ENCODE measurements at regions not wholly inside any gene's neighbourhood (a gene's known extent, or its start where the extent isn't known, plus 50 kb on each side); places are given as distances from the start of the nearest gene placed in this dataset.
"Not testable (repeated sequence)": the region's sequence is repeated elsewhere in the genome, so short reads cannot be mapped to it uniquely, and the experiment has no call there.

DNA sequence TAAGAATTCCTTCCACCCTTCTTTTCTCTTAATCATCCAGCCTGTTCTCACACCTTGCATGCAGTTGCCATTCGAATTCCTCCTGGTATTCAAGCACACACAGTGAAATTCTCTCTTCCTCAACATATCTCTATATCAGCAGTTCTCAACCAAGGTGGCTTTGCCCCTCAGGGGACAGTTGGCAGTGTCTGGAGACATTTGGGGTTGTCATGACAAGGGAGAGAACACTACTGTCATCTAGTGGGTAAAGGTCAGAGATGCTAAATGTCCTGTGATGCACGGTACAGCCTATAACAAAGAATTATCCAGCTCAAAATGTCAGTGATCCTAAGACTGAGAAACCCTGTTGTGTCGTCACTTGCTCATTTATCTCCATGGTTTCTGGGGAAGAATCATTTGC lies 94.8 kb upstream of the CPHXL start:
- Histone ChIP-seq H3K36me3 (no peaks in the 10 kb centered on the region), H3K27ac (no peak overlapping the region), H3K9me3 (no peaks in the 10 kb centered on the region), H3K4me1 (no peaks in the 10 kb centered on the region), H3K27me3 (no peaks in the 10 kb centered on the region), H3K4me3 (no peak overlapping the region)
- 59 to 68% methylated on average over 3 of the region's 3 CpGs for WGBS, 2 donors (ENCODE audit: low coverage in 1 of 2)
- intact Hi-C loops (cut with DNase I; ENCODE audit: low total_unique reads) (no loop called here), in situ Hi-C loops (cut with MboI; ENCODE audit: low pct_ligation_motif_present in 1 of 4, low pct_unique_long_range_greater_than_20kb in 1 of 4, low sequenced_read_pairs in 3 of 4) (no loop called here)
- no peak for DNase-seq
- no peak for TF ChIP-seq POLR2AphosphoS5 (IDR thresholded peaks at IDR 0.05)

DNA sequence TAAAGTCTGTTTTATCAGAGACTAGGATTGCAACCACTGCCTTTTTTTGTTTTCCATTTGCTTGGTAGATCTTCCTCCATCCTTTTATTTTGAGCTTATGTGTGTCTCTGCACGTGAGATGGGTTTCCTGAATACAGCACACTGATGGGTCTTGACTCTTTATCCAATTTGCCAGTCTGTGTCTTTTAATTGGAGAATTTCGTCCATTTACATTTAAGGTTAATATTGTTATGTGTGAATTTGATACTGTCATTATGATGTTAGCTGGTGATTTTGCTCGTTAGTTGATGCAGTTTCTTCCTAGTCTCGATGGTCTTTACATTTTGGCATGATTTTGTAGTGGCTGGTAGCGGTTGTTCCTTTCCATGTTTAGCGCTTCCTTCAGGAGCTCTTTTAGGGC lies 99.5 kb upstream of the CPHXL start:
- 71 to 81% methylated on average over 4 to 6 of the region's 6 CpGs for WGBS, 2 donors (ENCODE audit: low coverage in 1 of 2)
- H3K4me3 ChIP-seq; H3K36me3 ChIP-seq; H3K27me3 ChIP-seq; in situ Hi-C loops (cut with MboI; ENCODE audit: low pct_ligation_motif_present in 1 of 4, low pct_unique_long_range_greater_than_20kb in 1 of 4, low sequenced_read_pairs in 3 of 4); DNase-seq; H3K27ac ChIP-seq; H3K4me1 ChIP-seq; H3K9me3 ChIP-seq: not testable (repeated sequence)
- intact Hi-C loops (cut with DNase I; ENCODE audit: low total_unique reads) = loop anchor here (5.0 kb wide), 1 partner anchor 1602 kb away; no protein-coding TSS in a partner anchor

DNA sequence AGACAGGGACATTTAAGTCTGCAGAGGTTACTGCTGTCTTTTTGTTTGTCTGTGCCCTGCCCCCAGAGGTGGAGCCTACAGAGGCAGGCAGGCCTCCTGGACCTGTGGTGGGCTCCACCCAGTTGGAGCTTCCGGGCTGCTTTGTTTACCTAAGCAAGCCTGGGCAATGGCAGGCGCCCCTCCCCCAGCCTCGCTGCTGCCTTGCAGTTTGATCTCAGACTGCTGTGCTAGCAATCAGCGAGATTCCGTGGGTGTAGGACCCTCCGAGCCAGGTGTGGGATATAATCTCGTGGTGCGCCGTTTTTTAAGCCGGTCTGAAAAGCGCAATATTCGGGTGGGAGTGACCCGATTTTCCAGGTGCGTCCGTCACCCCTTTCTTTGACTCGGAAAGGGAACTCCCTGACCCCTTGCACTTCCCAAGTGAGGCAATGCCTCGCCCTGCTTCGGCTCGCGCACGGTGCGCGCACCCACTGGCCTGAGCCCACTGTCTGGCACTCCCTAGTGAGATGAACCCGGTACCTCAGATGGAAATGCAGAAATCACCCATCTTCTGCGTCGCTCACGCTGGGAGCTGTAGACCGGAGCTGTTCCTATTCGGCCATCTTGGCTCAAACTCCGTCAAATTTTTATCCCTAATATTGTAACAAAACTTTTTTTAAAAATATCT lies 101.2 kb upstream of the CPHXL start:
- H3K4me1 ChIP-seq; DNase-seq; H3K9me3 ChIP-seq; H3K27me3 ChIP-seq; H3K36me3 ChIP-seq; H3K4me3 ChIP-seq; in situ Hi-C loops (cut with MboI; ENCODE audit: low pct_ligation_motif_present in 1 of 4, low pct_unique_long_range_greater_than_20kb in 1 of 4, low sequenced_read_pairs in 3 of 4); H3K27ac ChIP-seq: not testable (repeated sequence)
- 90% methylated on average over 11 of the region's 30 CpGs; no CpG with 5 or more reads in 1 of the 2 donors for WGBS, 2 donors (ENCODE audit: low coverage in 1 of 2)
- intact Hi-C loops (cut with DNase I; ENCODE audit: low total_unique reads) = loop anchor here (5.0 kb wide), 1 partner anchor 1600 kb away; no protein-coding TSS in a partner anchor

DNA sequence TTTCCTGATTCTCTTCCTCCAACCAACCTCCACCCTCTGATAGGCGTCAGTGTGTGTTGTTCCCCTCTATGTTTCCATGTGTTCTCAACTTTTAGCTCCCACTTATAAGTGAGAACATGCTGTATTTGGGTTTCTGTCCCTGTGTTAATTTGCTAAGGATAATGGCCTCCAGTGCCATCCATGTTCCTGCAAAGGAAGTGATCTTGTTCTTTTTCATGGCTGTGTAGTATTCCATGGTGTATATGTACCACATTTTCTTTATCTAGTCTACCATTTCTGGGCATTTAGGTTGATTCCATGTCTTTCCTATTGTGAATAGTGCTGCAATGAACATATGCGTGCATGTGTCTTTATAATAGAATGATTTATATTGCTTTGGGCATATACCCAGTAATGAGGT lies 107.1 kb upstream of the CPHXL start:
- H3K4me1 ChIP-seq; DNase-seq; H3K27ac ChIP-seq; H3K4me3 ChIP-seq; H3K36me3 ChIP-seq; intact Hi-C loops (cut with DNase I; ENCODE audit: low total_unique reads); H3K9me3 ChIP-seq; H3K27me3 ChIP-seq; in situ Hi-C loops (cut with MboI; ENCODE audit: low pct_ligation_motif_present in 1 of 4, low pct_unique_long_range_greater_than_20kb in 1 of 4, low sequenced_read_pairs in 3 of 4): not testable (repeated sequence)
- WGBS, 2 donors (ENCODE audit: low coverage in 1 of 2) = 86 to 88% methylated on average over 2 of the region's 2 CpGs

DNA sequence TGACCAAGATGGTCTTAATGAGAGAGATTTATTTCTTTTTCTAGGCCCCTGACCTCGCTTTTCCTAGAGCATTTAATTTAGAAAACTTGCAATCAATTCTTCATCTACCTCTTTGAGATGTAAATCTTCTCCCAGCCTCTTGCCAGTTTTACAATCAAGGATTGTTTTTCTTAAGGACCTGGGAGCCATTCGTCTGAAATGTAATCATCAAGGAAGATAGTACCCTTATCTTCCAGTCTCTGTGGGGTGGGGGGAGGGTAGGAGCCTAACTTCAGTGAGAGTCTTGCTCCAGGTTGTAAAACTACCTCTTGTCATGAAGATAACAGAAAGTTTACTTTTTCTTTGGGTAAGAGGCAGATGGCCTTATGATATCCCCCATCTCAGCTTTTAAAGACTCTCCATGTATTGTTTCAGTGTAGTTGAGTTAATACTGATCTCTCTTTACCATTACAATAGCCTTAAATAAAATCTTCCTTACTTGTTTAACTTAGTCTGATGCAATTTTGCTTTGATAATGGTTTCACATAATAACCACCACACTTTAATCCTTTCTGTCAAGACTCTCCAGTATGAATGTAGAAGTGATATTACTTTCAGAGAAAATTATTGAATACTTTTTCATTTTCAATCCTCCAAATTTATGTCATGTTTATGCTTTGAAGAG lies 110.2 kb upstream of the CPHXL start:
- TF ChIP-seq, protein P1, sequence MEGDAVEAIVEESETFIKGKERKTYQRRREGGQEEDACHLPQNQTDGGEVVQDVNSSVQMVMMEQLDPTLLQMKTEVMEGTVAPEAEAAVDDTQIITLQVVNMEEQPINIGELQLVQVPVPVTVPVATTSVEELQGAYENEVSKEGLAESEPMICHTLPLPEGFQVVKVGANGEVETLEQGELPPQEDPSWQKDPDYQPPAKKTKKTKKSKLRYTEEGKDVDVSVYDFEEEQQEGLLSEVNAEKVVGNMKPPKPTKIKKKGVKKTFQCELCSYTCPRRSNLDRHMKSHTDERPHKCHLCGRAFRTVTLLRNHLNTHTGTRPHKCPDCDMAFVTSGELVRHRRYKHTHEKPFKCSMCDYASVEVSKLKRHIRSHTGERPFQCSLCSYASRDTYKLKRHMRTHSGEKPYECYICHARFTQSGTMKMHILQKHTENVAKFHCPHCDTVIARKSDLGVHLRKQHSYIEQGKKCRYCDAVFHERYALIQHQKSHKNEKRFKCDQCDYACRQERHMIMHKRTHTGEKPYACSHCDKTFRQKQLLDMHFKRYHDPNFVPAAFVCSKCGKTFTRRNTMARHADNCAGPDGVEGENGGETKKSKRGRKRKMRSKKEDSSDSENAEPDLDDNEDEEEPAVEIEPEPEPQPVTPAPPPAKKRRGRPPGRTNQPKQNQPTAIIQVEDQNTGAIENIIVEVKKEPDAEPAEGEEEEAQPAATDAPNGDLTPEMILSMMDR (IDR thresholded peaks at IDR 0.05) = no peak
- no peak for TF ChIP-seq EP300 (IDR thresholded peaks at IDR 0.05; ENCODE audit: low read depth)
- no peak for TF ChIP-seq POLR2AphosphoS5 (IDR thresholded peaks at IDR 0.05)
- TF ChIP-seq POLR2A (IDR thresholded peaks at IDR 0.05) = no peak
- no peak for DNase-seq
- no peak overlapping the region for H3K27ac ChIP-seq
- intact Hi-C loops (cut with DNase I; ENCODE audit: low total_unique reads) = no loop called here
- peaks cover 0 to 5% of the 10 kb centered on the region in 2 donors for H3K9me3 ChIP-seq
- no peaks in the 10 kb centered on the region for H3K4me1 ChIP-seq
- H3K27me3 ChIP-seq = no peaks in the 10 kb centered on the region
- in situ Hi-C loops (cut with MboI; ENCODE audit: low pct_ligation_motif_present in 1 of 4, low pct_unique_long_range_greater_than_20kb in 1 of 4, low sequenced_read_pairs in 3 of 4) = no loop called here
- no peaks in the 10 kb centered on the region for H3K36me3 ChIP-seq
- H3K4me3 ChIP-seq = no peak overlapping the region
- WGBS, 2 donors (ENCODE audit: low coverage in 1 of 2) = 24 to 29% methylated on average over 2 of the region's 2 CpGs

DNA sequence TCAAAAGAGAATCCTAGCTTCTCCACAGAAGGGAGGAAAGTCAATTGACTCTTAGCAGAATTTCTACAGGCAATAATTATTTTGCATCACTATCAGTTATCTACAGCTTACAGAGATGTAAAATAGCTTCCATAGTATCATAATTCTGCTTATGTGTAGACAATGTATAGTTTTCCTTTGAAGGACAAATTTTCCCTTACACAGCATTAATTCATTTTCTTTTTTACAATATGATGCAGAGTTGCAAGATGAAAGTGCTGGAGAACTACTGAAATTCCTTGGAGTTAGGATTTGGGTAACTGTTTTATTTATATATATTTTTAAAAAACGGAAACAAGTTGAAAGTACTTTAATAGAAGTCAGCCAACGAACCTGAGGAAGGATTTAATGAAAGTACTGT lies 111.0 kb upstream of the CPHXL start:
- Histone ChIP-seq H3K27ac (no peak overlapping the region), H3K4me1 (no peaks in the 10 kb centered on the region), H3K9me3 (peaks cover 0 to 5% of the 10 kb centered on the region in 2 donors), H3K36me3 (no peaks in the 10 kb centered on the region), H3K4me3 (no peak overlapping the region), H3K27me3 (no peaks in the 10 kb centered on the region)
- 18 to 53% methylated on average over 2 of the region's 2 CpGs for WGBS, 2 donors (ENCODE audit: low coverage in 1 of 2)
- no peak for TF ChIP-seq EP300 (IDR thresholded peaks at IDR 0.05; ENCODE audit: low read depth)
- no peak for TF ChIP-seq POLR2AphosphoS5 (IDR thresholded peaks at IDR 0.05)
- TF ChIP-seq, protein P1 (IDR thresholded peaks at IDR 0.05) = no peak
- no peak for TF ChIP-seq POLR2A (IDR thresholded peaks at IDR 0.05)
- in situ Hi-C loops (cut with MboI; ENCODE audit: low pct_ligation_motif_present in 1 of 4, low pct_unique_long_range_greater_than_20kb in 1 of 4, low sequenced_read_pairs in 3 of 4) = no loop called here
- intact Hi-C loops (cut with DNase I; ENCODE audit: low total_unique reads) = no loop called here
- DNase-seq = no peak
